ENCODE measurements at regions not wholly inside any gene's neighbourhood (a gene's known extent, or its start where the extent isn't known, plus 50 kb on each side); places are given as distances from the start of the nearest gene placed in this dataset.

- Histone ChIP-seq H3K4me3 (replicated peaks in 1 of 3; ENCODE audit: insufficient read depth in 1 of 3, low read depth in 1 of 3, low read length in 3 of 3) (no peak overlapping the region), H3K27ac (ENCODE audit: insufficient read depth, low read depth, low read length) (no peak overlapping the region), H4K20me1 (replicated peaks; ENCODE audit: control insufficient read depth, extremely low read depth, insufficient read depth, low read length) (no peaks in the 10 kb centered on the region), H2AFZ (ENCODE audit: low read depth, low read length) (no peak overlapping the region), H3K9me3 (replicated peaks; ENCODE audit: control insufficient read depth, insufficient read depth, low read length) (no peaks in the 10 kb centered on the region), H3K4me1 (ENCODE audit: control insufficient read depth, extremely low read depth, insufficient read depth, low read length) (no peaks in the 10 kb centered on the region), H3K36me3 (ENCODE audit: control insufficient read depth in 2 of 2, extremely low read depth in 1 of 2, insufficient read depth in 2 of 2, low read length in 2 of 2) (no peaks in the 10 kb centered on the region), H3K4me2 (ENCODE audit: insufficient read depth, low read length) (no peak overlapping the region), H3K79me2 (ENCODE audit: control insufficient read depth, insufficient read depth, low read length) (no peaks in the 10 kb centered on the region), H3K9ac (replicated peaks; ENCODE audit: extremely low read depth, insufficient read depth, low read length) (no peak overlapping the region), H3K9me1 (replicated peaks; ENCODE audit: control insufficient read depth, extremely low read depth, insufficient read depth, low read length) (no peaks in the 10 kb centered on the region), H3K27me3 (ENCODE audit: control insufficient read depth in 2 of 2, insufficient read depth in 2 of 2, low read length in 2 of 2) (peaks cover 2 to 11% of the 10 kb centered on the region in 2 experiments)
- dilution Hi-C loops (cut with MboI; ENCODE audit: extremely low pct_ligation_motif_present, low sequenced_read_pairs), result loop anchor here (25.0 kb wide), 1 partner anchor 145 kb away; no protein-coding TSS in a partner anchor
- ChIA-PET POLR2A (no interaction called here), CTCF (interaction anchor here (1.0 to 1.5 kb wide), 3 partner anchors 9 to 149 kb away, joined by 3 to 5 read pairs (median 4); no protein-coding TSS in a partner anchor)
- intact Hi-C loops (cut with micrococcal nuclease), result no loop called here
- FAIRE-seq (no peak), DNase-seq (ENCODE audit: low read depth, low spot score) (no peak)
- no TSS peak for BruUV-seq (replicated peaks)
- TF ChIP-seq FOS (IDR thresholded peaks at IDR 0.05; ENCODE audit: borderline replicate concordance, insufficient read depth, low read length) (no peak), MAX (IDR thresholded peaks at IDR 0.05; ENCODE audit: insufficient read depth, insufficient read length) (no peak), MYC (IDR thresholded peaks at IDR 0.05; ENCODE audit: low read depth, low read length) (no peak), POLR2A (IDR thresholded peaks at IDR 0.05; ENCODE audit: low read depth, low read length) (no peak), POLR2AphosphoS5 (IDR thresholded peaks at IDR 0.05; ENCODE audit: insufficient read depth, low read depth, low read length) (no peak), EZH2 (IDR thresholded peaks at IDR 0.05; ENCODE audit: borderline replicate concordance, low read depth, low read length, severe bottlenecking) (no peak), GATA2 (IDR thresholded peaks at IDR 0.05; ENCODE audit: insufficient read depth, insufficient read length, low read depth, low read length) (no peak), JUN (IDR thresholded peaks at IDR 0.05; ENCODE audit: borderline replicate concordance, insufficient read depth, insufficient read length, low read depth) (no peak)
- TF ChIP-seq, protein P1, sequence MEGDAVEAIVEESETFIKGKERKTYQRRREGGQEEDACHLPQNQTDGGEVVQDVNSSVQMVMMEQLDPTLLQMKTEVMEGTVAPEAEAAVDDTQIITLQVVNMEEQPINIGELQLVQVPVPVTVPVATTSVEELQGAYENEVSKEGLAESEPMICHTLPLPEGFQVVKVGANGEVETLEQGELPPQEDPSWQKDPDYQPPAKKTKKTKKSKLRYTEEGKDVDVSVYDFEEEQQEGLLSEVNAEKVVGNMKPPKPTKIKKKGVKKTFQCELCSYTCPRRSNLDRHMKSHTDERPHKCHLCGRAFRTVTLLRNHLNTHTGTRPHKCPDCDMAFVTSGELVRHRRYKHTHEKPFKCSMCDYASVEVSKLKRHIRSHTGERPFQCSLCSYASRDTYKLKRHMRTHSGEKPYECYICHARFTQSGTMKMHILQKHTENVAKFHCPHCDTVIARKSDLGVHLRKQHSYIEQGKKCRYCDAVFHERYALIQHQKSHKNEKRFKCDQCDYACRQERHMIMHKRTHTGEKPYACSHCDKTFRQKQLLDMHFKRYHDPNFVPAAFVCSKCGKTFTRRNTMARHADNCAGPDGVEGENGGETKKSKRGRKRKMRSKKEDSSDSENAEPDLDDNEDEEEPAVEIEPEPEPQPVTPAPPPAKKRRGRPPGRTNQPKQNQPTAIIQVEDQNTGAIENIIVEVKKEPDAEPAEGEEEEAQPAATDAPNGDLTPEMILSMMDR (IDR thresholded peaks at IDR 0.05; ENCODE audit: extremely low read depth in 1 of 2, insufficient read depth in 1 of 2, low read depth in 1 of 2, low read length in 2 of 2), result no peak
These were observed 195.2 kb downstream of the FCRL5 start for GRCh38 chr1:157357111-157357510.

Data from endothelial cell of umbilical vein (primary cell).